HG02840 (cell line): ENCODE measurements at regions not wholly inside any gene's neighbourhood (a gene's known extent, or its start where the extent isn't known, plus 50 kb on each side); places are given as distances from the start of the nearest gene placed in this dataset.

ENCODE experiments used
- ATAC-seq: cut with Tn5 transposase; IDR thresholded peaks from one replicate; pipeline ENCODE4 v1.9.1; 2021; ENCODE audit warnings: mild to moderate bottlenecking, moderate library complexity, moderate number of reproducible peaks; ENCODE audit not compliant: unreplicated experiment, low FRiP score

GRCh38 chr5:68468322-68468721, 252.8 kb downstream of the PIK3R1 start:
- ATAC-seq = no peak

- ATAC-seq = no peak
Observed at GRCh38 chr5:68475476-68475983, 260.0 kb downstream of the PIK3R1 start.

- no peak for ATAC-seq
Observed at GRCh38 chr5:68476854-68477253, 261.3 kb downstream of the PIK3R1 start.

GRCh38 chr5:68478301-68479095, 262.9 kb downstream of the PIK3R1 start:
- no peak for ATAC-seq

GRCh38 chr5:68479524-68479923, 264.0 kb downstream of the PIK3R1 start:
- ATAC-seq = no peak

- no peak for ATAC-seq
Observed at GRCh38 chr5:68480335-68480940, 264.9 kb downstream of the PIK3R1 start.

- ATAC-seq = no peak
Observed at GRCh38 chr5:68482199-68482598, 266.6 kb downstream of the PIK3R1 start.

- ATAC-seq = no peak
Observed at GRCh38 chr5:68484307-68485068, 268.9 kb downstream of the PIK3R1 start.

GRCh38 chr5:68489556-68489955, 274.0 kb downstream of the PIK3R1 start:
- no peak for ATAC-seq

- no peak for ATAC-seq
Observed at GRCh38 chr5:68490406-68490805, 274.9 kb downstream of the PIK3R1 start.

GRCh38 chr5:68494771-68495170, 279.2 kb downstream of the PIK3R1 start:
- ATAC-seq = no peak

- no peak for ATAC-seq
Observed at GRCh38 chr5:68499987-68500386, 284.4 kb downstream of the PIK3R1 start.

- no peak for ATAC-seq
Observed at GRCh38 chr5:68500813-68501212, 285.3 kb downstream of the PIK3R1 start.

GRCh38 chr5:68502531-68502930, 287.0 kb downstream of the PIK3R1 start:
- no peak for ATAC-seq

- ATAC-seq = no peak
Observed at GRCh38 chr5:68504306-68504705, 288.8 kb downstream of the PIK3R1 start.

- ATAC-seq = no peak
Observed at GRCh38 chr5:68505917-68506860, 290.6 kb downstream of the PIK3R1 start.

- no peak for ATAC-seq
Observed at GRCh38 chr5:68515514-68515913, 300.0 kb downstream of the PIK3R1 start.

- ATAC-seq = no peak
Observed at GRCh38 chr5:68518286-68518685, 302.7 kb downstream of the PIK3R1 start.

GRCh38 chr5:68519143-68519542, 303.6 kb downstream of the PIK3R1 start:
- no peak for ATAC-seq

GRCh38 chr5:68521776-68522175, 306.2 kb downstream of the PIK3R1 start:
- no peak for ATAC-seq
